Umbilical cord (tissue), 1 donor: ENCODE measurements at regions not wholly inside any gene's neighbourhood (a gene's known extent, or its start where the extent isn't known, plus 50 kb on each side); places are given as distances from the start of the nearest gene placed in this dataset.
"Not testable (repeated sequence)": the region's sequence is repeated elsewhere in the genome, so short reads cannot be mapped to it uniquely, and the experiment has no call there.

Experiments used
- DNase-seq: peaks from one replicate; pipeline ENCODE4 v3.0.0-alpha.2; 2015; ENCODE audit warnings: low spot score

- no peak for DNase-seq
Observed at GRCh38 chr7:81187753-81188152, 268.9 kb upstream of the SEMA3C start.

DNA sequence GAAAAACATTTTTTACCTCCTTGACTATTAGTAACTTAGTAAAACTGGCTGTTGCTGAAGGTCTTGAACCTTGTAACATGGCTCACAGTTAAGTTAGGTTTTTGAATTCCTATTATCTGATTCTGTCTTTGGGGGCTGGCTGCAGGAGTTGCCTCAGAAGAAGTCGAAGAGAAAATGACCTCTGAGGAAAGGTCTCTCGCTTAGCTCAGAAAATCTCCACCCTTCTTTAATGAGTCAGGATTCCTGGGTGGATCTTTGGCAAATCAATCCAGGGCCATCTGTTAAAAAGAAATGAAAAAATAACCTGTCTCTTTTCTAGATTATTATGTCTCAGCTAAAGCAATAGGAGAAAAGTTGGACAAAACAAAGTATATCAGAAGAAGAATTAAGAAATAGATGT, 267.8 kb upstream of the SEMA3C start:
- DNase-seq = peak; percentile 76

GRCh38 chr7:81185072-81185471, 266.2 kb upstream of the SEMA3C start:
- no peak for DNase-seq

DNA sequence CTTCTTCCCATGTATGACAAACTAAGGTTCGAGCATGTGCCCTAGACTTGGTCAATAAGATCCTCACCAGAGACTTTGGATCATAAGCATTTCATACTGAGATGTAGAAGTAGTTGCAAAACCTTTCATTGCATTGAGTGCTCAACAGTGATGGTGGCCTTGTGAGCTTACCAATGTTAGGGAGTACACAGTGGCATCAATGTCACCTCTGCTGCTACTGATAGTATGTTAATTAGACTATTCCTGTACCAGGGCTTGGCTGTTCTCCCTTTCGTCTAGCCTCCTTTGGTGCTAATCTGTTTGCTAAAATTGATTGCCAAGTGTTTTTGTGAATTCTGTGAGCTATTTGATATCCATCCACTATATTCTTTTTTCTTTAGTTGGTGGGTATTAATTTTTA, 264.5 kb upstream of the SEMA3C start:
- no peak for DNase-seq

- not testable (repeated sequence) for DNase-seq
Observed at GRCh38 chr7:81182056-81182455, 263.2 kb upstream of the SEMA3C start.

DNA sequence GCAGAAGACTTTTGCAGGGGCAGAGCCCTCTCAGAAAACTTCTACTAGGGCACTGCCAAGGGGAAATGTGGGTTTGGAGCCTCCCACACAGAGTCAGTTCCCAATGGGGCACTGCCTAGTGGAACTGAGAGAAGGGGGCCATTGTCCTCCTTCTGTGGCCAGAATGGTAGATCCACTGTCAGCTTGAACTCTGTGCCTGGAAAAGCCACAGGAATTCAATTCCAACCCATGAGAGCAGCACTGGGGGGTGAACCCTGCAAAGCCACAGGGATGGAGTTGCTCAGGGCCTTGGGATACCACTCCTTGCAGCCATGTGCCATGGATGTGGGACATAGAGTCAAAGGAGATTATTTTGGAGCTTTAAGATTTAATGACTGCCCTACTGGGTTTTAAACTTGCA, 262.2 kb upstream of the SEMA3C start:
- no peak for DNase-seq

GRCh38 chr7:81180573-81180972, 261.7 kb upstream of the SEMA3C start:
- no peak for DNase-seq

GRCh38 chr7:81175275-81175940, 256.6 kb upstream of the SEMA3C start:
- DNase-seq = no peak

DNA sequence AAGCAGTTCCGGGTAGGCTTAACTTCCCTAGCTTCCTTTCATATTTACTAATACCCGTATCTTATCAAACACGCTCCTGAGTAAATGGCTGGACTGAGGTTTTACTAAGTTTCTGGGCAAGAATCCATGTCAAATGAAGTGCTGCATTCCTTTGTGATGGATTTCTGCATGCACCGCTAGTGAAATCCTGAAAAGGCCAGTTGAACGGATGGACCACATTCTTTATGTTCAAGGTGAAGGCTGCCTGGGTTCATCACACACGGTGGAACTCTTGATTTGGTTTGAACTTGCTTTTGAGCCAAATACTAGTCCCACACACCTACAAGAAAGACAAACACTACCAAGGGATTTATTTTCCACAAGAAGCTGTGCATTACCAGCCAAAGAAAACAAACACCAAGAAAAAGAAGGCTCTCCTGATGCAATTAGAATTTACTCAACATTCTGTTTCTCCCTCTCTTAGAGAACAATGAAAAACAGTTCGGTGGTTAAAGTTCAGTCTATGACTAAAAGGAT, 255.0 kb upstream of the SEMA3C start:
- peak; percentile 57 for DNase-seq

DNA sequence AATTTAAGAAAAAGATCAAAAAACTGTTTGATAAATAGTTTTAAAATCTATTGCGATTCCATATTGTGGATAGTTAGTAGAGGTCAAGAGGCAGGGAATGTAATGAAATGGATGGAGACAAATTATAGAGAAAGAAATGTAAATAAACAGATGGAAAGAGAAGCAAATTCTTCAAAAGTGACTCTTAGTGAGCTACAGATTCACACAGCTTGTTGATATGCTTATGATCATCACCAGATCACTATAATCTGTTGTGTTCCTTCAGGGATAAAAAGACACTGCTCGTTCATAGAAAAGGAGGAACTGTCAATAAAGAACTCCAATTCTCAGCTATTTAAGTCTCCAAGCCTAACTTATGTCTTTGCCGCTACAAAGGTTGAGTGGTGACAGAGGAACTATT, 251.4 kb upstream of the SEMA3C start:
- no peak for DNase-seq

- DNase-seq = no peak
Observed at GRCh38 chr7:81167934-81168333, 249.1 kb upstream of the SEMA3C start.

- no peak for DNase-seq
Observed at GRCh38 chr7:81165070-81165469, 246.2 kb upstream of the SEMA3C start.

DNA sequence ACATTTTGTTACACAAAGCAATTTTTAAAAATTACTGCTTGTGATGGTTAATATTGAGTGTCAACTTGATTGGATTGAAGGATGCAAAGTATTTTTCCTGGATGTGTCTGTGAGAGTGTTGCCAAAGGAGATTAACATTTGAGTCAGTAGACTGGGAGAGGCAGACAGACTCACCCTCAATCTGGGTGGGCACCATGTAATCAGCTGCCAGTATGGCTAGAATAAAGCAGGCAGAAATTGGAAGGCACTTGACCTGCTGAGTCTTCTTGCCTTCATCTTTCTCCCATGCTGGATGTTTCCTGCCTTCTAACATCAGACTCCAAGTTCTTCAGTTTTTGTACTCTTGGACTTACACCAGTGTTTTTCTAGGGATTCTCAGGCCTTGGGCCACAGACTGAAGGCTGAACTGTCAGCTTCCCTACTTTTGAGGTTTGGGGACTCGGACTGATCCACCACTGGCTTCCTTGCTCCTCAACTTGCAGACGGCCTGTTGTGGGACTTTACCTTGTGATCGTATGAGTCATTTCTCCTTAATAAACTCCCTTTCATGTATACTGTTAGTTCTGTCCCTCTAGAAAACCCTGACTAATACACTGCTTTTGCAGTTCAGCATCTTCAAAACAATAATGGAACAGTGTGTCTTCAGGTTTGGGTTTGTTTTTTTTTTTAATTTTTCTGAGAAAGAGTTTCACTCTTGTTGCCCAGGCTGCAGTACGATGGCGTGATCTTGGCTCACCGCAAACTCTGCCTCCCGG, 244.1 kb upstream of the SEMA3C start:
- DNase-seq = no peak

DNA sequence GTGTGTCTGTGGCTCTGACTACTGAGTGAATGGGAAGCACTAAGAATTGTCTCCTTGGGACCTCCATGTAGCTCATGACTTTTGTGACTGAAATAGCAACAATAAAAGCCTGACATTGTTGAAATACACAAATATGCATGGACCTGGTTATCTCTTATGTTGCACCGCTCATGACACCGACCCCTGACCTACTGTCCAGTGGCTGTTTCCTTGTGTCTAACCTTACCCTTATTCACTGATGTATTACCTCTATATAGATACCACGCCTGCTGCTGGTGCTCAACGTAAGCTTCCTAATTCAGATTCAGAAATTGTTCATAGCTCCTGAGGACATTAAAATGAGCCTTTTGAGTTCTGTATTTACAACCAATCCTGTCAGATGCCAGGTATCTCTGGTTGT, 243.4 kb upstream of the SEMA3C start:
- no peak for DNase-seq

GRCh38 chr7:81161451-81162075, 242.7 kb upstream of the SEMA3C start:
- peak; percentile 80 for DNase-seq

DNA sequence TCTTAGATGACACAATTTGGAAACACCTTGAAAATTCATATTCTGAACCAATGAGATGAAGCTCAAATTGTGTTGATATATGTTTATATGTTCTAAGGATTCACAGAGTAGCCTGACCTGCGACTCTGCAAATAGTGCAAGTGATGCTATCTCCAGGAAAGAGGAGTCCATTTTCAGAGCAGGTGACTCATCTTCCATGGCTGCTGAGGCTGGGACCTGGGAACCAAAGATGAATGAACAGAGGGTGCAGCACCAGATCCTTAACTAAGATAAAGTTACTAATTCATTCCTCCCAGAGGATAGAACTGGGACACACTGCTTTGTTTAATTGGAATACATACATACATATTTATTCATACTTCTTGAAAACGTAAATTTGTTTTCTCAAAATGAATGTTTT, 240.6 kb upstream of the SEMA3C start:
- DNase-seq = no peak

DNA sequence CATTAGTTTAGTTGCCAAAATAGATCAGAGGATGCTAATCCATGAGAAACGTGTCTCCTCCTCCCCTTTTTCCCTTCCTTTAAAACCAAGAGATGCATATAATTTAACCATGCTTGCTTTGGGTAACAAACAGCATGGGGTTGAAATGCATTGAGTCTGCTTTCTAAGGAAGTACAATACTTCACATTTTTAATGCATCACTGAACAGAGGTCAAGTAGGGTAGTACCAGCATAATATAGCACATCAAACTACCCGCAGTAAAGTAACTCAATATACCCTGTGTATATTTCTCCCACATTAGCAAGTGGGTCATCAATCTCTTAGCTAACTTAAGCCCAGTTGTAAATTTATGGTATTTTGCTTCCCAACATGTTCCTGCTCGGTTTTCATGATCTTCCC, 239.3 kb upstream of the SEMA3C start:
- no peak for DNase-seq

DNA sequence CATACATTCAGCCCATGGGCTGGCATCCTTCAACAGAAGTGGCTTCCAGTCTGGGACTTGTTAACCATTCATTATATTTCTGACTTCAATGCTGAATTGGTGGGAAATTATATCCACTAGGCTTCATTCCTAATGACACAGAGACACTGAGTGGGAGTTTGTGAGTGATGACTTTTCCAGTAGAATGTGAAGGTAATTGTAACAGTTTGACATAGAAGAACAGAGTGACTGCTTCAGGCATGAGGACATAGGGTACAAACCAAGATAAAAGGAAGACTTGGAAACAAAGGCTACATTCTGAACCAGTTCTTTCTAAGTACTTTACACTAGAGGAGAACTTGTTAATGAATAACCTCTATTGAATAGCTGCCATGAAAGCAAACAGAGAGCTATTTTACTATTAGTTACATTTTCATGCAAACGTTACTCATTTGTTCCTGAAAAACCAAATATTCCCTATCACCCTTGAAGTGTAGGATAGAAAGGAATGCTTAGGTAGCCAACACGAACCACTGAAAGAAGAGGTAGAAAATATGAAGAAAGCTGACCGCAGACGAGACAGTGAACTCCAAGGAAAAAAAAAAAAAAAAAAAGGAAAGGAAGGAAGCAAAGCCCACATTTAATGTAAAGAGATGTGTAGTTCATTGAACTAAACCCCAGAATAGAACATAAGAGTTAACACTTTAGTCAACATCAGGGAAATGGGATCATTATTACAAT, 237.0 kb upstream of the SEMA3C start:
- DNase-seq = no peak

DNA sequence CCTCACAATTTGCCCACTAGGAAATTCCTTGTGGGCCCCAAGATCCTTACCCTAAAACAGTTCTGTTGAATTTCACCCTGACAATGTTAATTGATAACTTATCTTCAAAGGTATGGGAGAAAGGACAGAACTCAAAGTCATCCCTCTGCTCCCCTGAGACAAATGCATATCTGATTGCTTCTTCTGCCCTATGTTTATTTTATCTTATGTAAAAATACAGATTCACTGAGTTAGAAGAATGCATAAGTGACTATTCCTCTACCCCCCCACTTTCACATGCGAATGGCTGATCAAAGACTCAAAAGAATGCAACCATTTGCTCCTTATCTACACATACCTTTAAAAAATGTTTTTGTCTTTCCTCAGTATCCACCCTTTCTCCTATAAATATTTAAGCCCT, 235.7 kb upstream of the SEMA3C start:
- no peak for DNase-seq

GRCh38 chr7:81152925-81153324, 234.1 kb upstream of the SEMA3C start:
- not testable (repeated sequence) for DNase-seq

DNA sequence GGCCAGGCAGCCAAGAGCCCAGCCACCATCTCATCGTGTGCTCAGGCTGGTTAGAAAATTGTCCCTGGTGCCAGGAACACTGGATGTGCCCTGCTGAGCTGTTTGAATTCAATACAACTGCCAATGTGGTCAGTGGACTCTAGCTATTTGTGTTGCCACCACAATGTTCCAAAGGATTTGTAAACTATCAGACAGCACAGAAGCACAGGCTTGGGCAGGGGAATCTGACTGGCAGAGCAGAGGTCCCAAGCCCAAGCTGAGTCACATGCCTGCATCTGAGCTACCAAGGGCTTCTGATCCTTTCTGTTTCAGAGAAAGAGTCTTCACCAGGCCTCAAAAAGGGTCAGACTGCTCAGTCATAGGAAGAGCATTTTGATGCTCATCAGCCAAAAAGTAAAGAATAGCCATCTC, 232.1 kb upstream of the SEMA3C start:
- DNase-seq = no peak

- DNase-seq = no peak
Observed at GRCh38 chr7:81143856-81144255, 225.0 kb upstream of the SEMA3C start.
